GM23338 (cell line): ENCODE measurements at regions not wholly inside any gene's neighbourhood (a gene's known extent, or its start where the extent isn't known, plus 50 kb on each side); places are given as distances from the start of the nearest gene placed in this dataset.

Source experiments
- ATAC-seq: fragments of 200-7000 bp; cut with Tn5 transposase; 3 replicates; pipeline ENCODE4 v1.9.1; 2020
- DNase-seq: peaks from one replicate; pipeline ENCODE4 v3.0.0-alpha.2; 2015; ENCODE audit warnings: low spot score
- H2AFZ ChIP-seq: fragments of 200-600 bp; sonication (generic); 2 replicates; pipeline ENCODE4 v1.8.0; 2016; ENCODE audit warnings: antibody characterized with exemption, mild to moderate bottlenecking, moderate library complexity
- H3F3A ChIP-seq: fragments of 200-600 bp; sonication (generic); replicated peaks from 2 replicates; pipeline ENCODE4 v1.8.0; 2017; ENCODE audit warnings: antibody characterized with exemption, mixed run types, low read depth
- H3K27ac ChIP-seq: fragments of 200-600 bp; sonication (generic); 2 replicates; pipeline ENCODE4 v1.6.1; 2016; ENCODE audit warnings: low read depth
- H3K27me3 ChIP-seq: fragments of 200-600 bp; sonication (generic); 2 replicates; pipeline ENCODE4 v1.8.0; 2016; ENCODE audit warnings: mild to moderate bottlenecking, mixed run types, moderate library complexity; ENCODE audit not compliant: insufficient read depth
- H3K36me3 ChIP-seq: fragments of 200-600 bp; sonication (generic); 2 replicates; pipeline ENCODE4 v1.8.0; 2016; ENCODE audit warnings: mild to moderate bottlenecking; ENCODE audit not compliant: insufficient read depth
- H3K4me1 ChIP-seq: fragments of 200-600 bp; sonication (generic); 2 replicates; pipeline ENCODE4 v1.8.0; 2016; ENCODE audit warnings: mild to moderate bottlenecking, moderate library complexity; ENCODE audit not compliant: insufficient read depth
- H3K4me2 ChIP-seq: fragments of 200-600 bp; sonication (generic); 2 replicates; pipeline ENCODE4 v1.7.1; 2017; ENCODE audit warnings: mixed run types
- H3K4me3 ChIP-seq: fragments of 200-600 bp; sonication (generic); 2 replicates; pipeline ENCODE4 v1.6.1; 2016; ENCODE audit warnings: mixed run types
- H3K79me2 ChIP-seq: fragments of 200-600 bp; sonication (generic); replicated peaks from 2 replicates; pipeline ENCODE4 v1.8.0; 2017; ENCODE audit warnings: mild to moderate bottlenecking; ENCODE audit not compliant: insufficient read depth
- H3K9me2 ChIP-seq: fragments of 200-600 bp; sonication (generic); 2 replicates; pipeline ENCODE4 v1.8.0; 2017; ENCODE audit not compliant: insufficient read depth
- H4K20me1 ChIP-seq: fragments of 200-600 bp; sonication (generic); replicated peaks from 2 replicates; pipeline ENCODE4 v1.8.0; 2017; ENCODE audit warnings: mild to moderate bottlenecking; ENCODE audit not compliant: insufficient read depth
- H3K27ac Mint-ChIP-seq: 2 replicates; pipeline ENCODE4 v1.8.0; 2020; ENCODE audit warnings: inconsistent platforms, mild to moderate bottlenecking, moderate library complexity, mixed read lengths
- H3K27me3 Mint-ChIP-seq: 3 replicates; pipeline ENCODE4 v1.8.0; 2022; ENCODE audit warnings: low read depth, mild to moderate bottlenecking, moderate library complexity, mixed read lengths, inconsistent platforms; ENCODE audit not compliant: insufficient read depth, poor library complexity
- H3K36me3 Mint-ChIP-seq: 3 replicates; pipeline ENCODE4 v1.8.0; 2021; ENCODE audit warnings: low read depth, mild to moderate bottlenecking, inconsistent platforms, moderate library complexity, mixed read lengths
- H3K4me1 Mint-ChIP-seq: 3 replicates; pipeline ENCODE4 v1.8.0; 2020; ENCODE audit warnings: mild to moderate bottlenecking, inconsistent platforms, mixed read lengths
- H3K4me3 Mint-ChIP-seq: 3 replicates; pipeline ENCODE4 v1.8.0; 2021; ENCODE audit warnings: moderate library complexity, mild to moderate bottlenecking, inconsistent platforms, mixed read lengths
- H3K9me3 Mint-ChIP-seq: 3 replicates; pipeline ENCODE4 v1.8.0; 2020; ENCODE audit warnings: moderate library complexity, mild to moderate bottlenecking, inconsistent platforms, mixed read lengths
- CREB1 ChIP-seq: fragments of 250-450 bp; sonication (Bioruptor Pico); IDR thresholded peaks from 2 replicates; pipeline ENCODE4 v1.5.0; 2020; ENCODE audit warnings: low read depth, mild to moderate bottlenecking, moderate library complexity
- CTCF ChIP-seq, 2 experiments: fragments of 200-600 bp in 1 of 2; sonication (generic) in 1 of 2; conservative IDR thresholded peaks; 2 replicates each; pipeline versions ENCODE4 v1.5.1 to v1.6.1; 2016 to 2017; ENCODE audit warnings: antibody characterized with exemption in 2 of 2, low read depth in 2 of 2, mild to moderate bottlenecking in 2 of 2, moderate library complexity in 1 of 2
- ETS1 ChIP-seq: IDR thresholded peaks from 2 replicates; pipeline ENCODE4 v1.6.1; 2016; ENCODE audit warnings: antibody characterized with exemption
- EZH2 ChIP-seq: fragments of 200-600 bp; sonication (generic); IDR thresholded peaks from one replicate; pipeline ENCODE4 v1.8.0; 2017; ENCODE audit warnings: antibody characterized with exemption, mild to moderate bottlenecking, low read depth; ENCODE audit not compliant: unreplicated experiment
- EZH2phosphoT487 ChIP-seq: fragments of 200-600 bp; sonication (generic); IDR thresholded peaks from one replicate; pipeline ENCODE4 v1.8.1; 2018; ENCODE audit warnings: antibody characterized with exemption; ENCODE audit not compliant: unreplicated experiment
- JUNB ChIP-seq: IDR thresholded peaks from one replicate; pipeline ENCODE4 v1.6.1; 2016; ENCODE audit warnings: antibody characterized with exemption; ENCODE audit not compliant: unreplicated experiment
- NANOG ChIP-seq: IDR thresholded peaks from 2 replicates; pipeline ENCODE4 v1.6.1; 2016; ENCODE audit warnings: antibody characterized with exemption, borderline replicate concordance
- POLR2AphosphoS5 ChIP-seq: IDR thresholded peaks from 2 replicates; pipeline ENCODE4 v1.6.1; 2016; ENCODE audit warnings: antibody characterized with exemption, low read depth
- REST ChIP-seq: IDR thresholded peaks from one replicate; pipeline ENCODE4 v1.6.1; 2018; ENCODE audit warnings: antibody characterized with exemption; ENCODE audit not compliant: unreplicated experiment
- STAT1 ChIP-seq: IDR thresholded peaks from one replicate; pipeline ENCODE4 v1.6.1; 2016; ENCODE audit warnings: antibody characterized with exemption; ENCODE audit not compliant: unreplicated experiment
- ZNF114 ChIP-seq: fragments of 250-450 bp; sonication (Bioruptor Pico); IDR thresholded peaks from 2 replicates; pipeline ENCODE4 v1.5.0; 2020; ENCODE audit warnings: mild to moderate bottlenecking, moderate library complexity
- ZNF331 ChIP-seq: fragments of 250-450 bp; sonication (Bioruptor Pico); IDR thresholded peaks from 2 replicates; pipeline ENCODE4 v1.5.0; 2020; ENCODE audit warnings: low read depth, mild to moderate bottlenecking, moderate library complexity
- ZNF462 ChIP-seq: fragments of 250-450 bp; sonication (Bioruptor Pico); IDR thresholded peaks from 2 replicates; pipeline ENCODE4 v1.5.0; 2020; ENCODE audit warnings: mild to moderate bottlenecking, moderate library complexity

- H3K27me3 Mint-ChIP-seq: no peaks in the 10 kb centered on the region
- no peak overlapping the region for H2AFZ ChIP-seq
- no peaks in the 10 kb centered on the region for H3K79me2 ChIP-seq
- no peaks in the 10 kb centered on the region for H3K9me3 Mint-ChIP-seq
- DNase-seq: no peak
- H3K27me3 ChIP-seq: no peaks in the 10 kb centered on the region
- peaks cover 13% of the 10 kb centered on the region for H3K4me1 Mint-ChIP-seq
- no peaks in the 10 kb centered on the region for H3F3A ChIP-seq
- H3K27ac Mint-ChIP-seq: no peak overlapping the region
- H3K36me3 ChIP-seq: no peaks in the 10 kb centered on the region
- H3K4me2 ChIP-seq: no peak overlapping the region
- ATAC-seq: no peak
- H4K20me1 ChIP-seq: no peaks in the 10 kb centered on the region
- H3K4me1 ChIP-seq: peaks cover 17% of the 10 kb centered on the region
- TF ChIP-seq EZH2phosphoT487 (no peak), STAT1 (no peak), ZNF462 (no peak), EZH2 (no peak), ZNF114 (no peak), POLR2AphosphoS5 (no peak), ZNF331 (CRISPR knock-in tag) (no peak), CREB1 (CRISPR knock-in tag) (no peak), JUNB (no peak), ETS1 (no peak), CTCF (conservative IDR thresholded peaks at IDR 0.05; ENCODE audit: low read depth in 2 of 2) (no peak), NANOG (no peak), REST (no peak)
- H3K27ac ChIP-seq: no peak overlapping the region
- no peak overlapping the region for H3K4me3 ChIP-seq
- no peaks in the 10 kb centered on the region for H3K36me3 Mint-ChIP-seq
- H3K4me3 Mint-ChIP-seq: no peak overlapping the region
- H3K9me2 ChIP-seq: 0 out of 2 replicates have a peak, but pooled peaks cover 4% of the 10 kb centered on the region
Observed at GRCh38 chr11:80626721-80627120, 1185.9 kb upstream of the TENM4 start.
